Right lobe of liver (tissue), 4 donors: ENCODE measurements at regions not wholly inside any gene's neighbourhood (a gene's known extent, or its start where the extent isn't known, plus 50 kb on each side); places are given as distances from the start of the nearest gene placed in this dataset.

Experiments
- CTCF ChIP-seq, 4 donors: fragments of 200-600 bp in 3 of 4; fragments of 450-650 bp in 1 of 4; IDR thresholded peaks; one replicate each; pipeline versions ENCODE4 v1.5.1 to v1.8.0; 2016 to 2022; ENCODE audit warnings: antibody characterized with exemption in 4 of 4, mild to moderate bottlenecking in 2 of 4
- POLR2A ChIP-seq: fragments of 450-650 bp; IDR thresholded peaks from one replicate; pipeline ENCODE4 v1.6.1; 2017; ENCODE audit warnings: antibody characterized with exemption, mild to moderate bottlenecking
- donor health status: DM: no; HTN: no; CAD: no.
- donor health status: DM: no; HTN: no; CAD: no.
- donor health status: DM: no; HTN: yes; CAD: no.

DNA sequence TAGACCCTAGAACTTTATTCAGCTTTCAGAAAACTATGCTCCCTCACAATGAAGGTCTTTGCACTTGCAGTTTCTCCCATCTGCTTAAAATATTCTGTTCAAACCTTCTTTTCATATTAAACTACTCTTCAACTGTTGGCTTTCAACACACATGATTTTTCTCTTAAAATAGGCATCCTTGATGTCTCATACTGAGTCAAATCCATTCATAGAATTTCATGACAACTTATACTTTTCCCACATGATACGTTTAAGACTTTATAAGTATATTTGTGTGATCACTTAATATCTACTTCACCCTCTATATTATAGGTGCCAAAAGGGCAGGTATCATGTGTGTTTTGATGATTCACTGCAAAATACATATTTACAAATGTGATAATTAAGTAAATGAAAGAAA is 412.5 kb downstream of the MMUT start:
- TF ChIP-seq CTCF (IDR thresholded peaks at IDR 0.05), result no peak
- no peak for TF ChIP-seq POLR2A
